NCI-H1092 (cell line): ENCODE measurements at regions not wholly inside any gene's neighbourhood (a gene's known extent, or its start where the extent isn't known, plus 50 kb on each side); places are given as distances from the start of the nearest gene placed in this dataset.

Source experiments
- DNase-seq: peaks from one replicate; lab custom pipeline; 2025; lab: John Stamatoyannopoulos, UW

- DNase-seq, result no peak
Measured at GRCh38 chr2:16817305-16818202, 151.9 kb upstream of the CYRIA start.

- DNase-seq, result no peak
Measured at GRCh38 chr2:16816522-16816921, 150.9 kb upstream of the CYRIA start.

- no peak for DNase-seq
Measured at GRCh38 chr2:16816016-16816415, 150.4 kb upstream of the CYRIA start.

- DNase-seq, result no peak
Measured at GRCh38 chr2:16813593-16813992, 148.0 kb upstream of the CYRIA start.

GRCh38 chr2:16798472-16798871, 132.8 kb upstream of the CYRIA start:
- DNase-seq, result no peak

- no peak for DNase-seq
Measured at GRCh38 chr2:16791496-16791895, 125.9 kb upstream of the CYRIA start.

GRCh38 chr2:16785149-16785548, 119.5 kb upstream of the CYRIA start:
- DNase-seq, result no peak

- no peak for DNase-seq
Measured at GRCh38 chr2:16784652-16785051, 119.0 kb upstream of the CYRIA start.

GRCh38 chr2:16777123-16777870, 111.7 kb upstream of the CYRIA start:
- DNase-seq, result no peak

GRCh38 chr2:16775899-16776231, 110.2 kb upstream of the CYRIA start:
- no peak for DNase-seq

- no peak for DNase-seq
Measured at GRCh38 chr2:16774980-16775898, 109.6 kb upstream of the CYRIA start.

GRCh38 chr2:16774091-16774490, 108.5 kb upstream of the CYRIA start:
- no peak for DNase-seq

- peak; percentile 13 for DNase-seq
Measured at GRCh38 chr2:16773080-16773713, 107.6 kb upstream of the CYRIA start.

GRCh38 chr2:16767789-16768476, 102.3 kb upstream of the CYRIA start:
- DNase-seq, result no peak

GRCh38 chr2:16765356-16765755, 99.7 kb upstream of the CYRIA start:
- no peak for DNase-seq

- no peak for DNase-seq
Measured at GRCh38 chr2:16764487-16764886, 98.9 kb upstream of the CYRIA start.

- DNase-seq, result no peak
Measured at GRCh38 chr2:16763493-16763899, 97.9 kb upstream of the CYRIA start.

GRCh38 chr2:16763056-16763455, 97.4 kb upstream of the CYRIA start:
- no peak for DNase-seq

GRCh38 chr2:16760426-16760825, 94.8 kb upstream of the CYRIA start:
- DNase-seq, result no peak

- DNase-seq, result peak; percentile 8
Measured at GRCh38 chr2:16756831-16757644, 91.4 kb upstream of the CYRIA start.
